ENCODE measurements at regions not wholly inside any gene's neighbourhood (a gene's known extent, or its start where the extent isn't known, plus 50 kb on each side); places are given as distances from the start of the nearest gene placed in this dataset.

- no peak for DNase-seq (ENCODE audit: low read depth)
- no peak for TF ChIP-seq CTCF (IDR thresholded peaks at IDR 0.05; ENCODE audit: insufficient read depth, low read length)
- H3K4me3 ChIP-seq (ENCODE audit: low read depth, low read length) = no peak overlapping the region
Observed at GRCh38 chr16:55207693-55208428, 116.1 kb upstream of the IRX6 start.

- H3K4me3 ChIP-seq (ENCODE audit: low read depth, low read length) = no peak overlapping the region
- no peak for DNase-seq (ENCODE audit: low read depth)
- TF ChIP-seq CTCF (IDR thresholded peaks at IDR 0.05; ENCODE audit: insufficient read depth, low read length) = no peak
Observed at GRCh38 chr16:55209626-55210025, 114.4 kb upstream of the IRX6 start.

- TF ChIP-seq CTCF (IDR thresholded peaks at IDR 0.05; ENCODE audit: insufficient read depth, low read length) = no peak
- no peak overlapping the region for H3K4me3 ChIP-seq (ENCODE audit: low read depth, low read length)
- DNase-seq (ENCODE audit: low read depth) = no peak
Observed at GRCh38 chr16:55212791-55213190, 111.2 kb upstream of the IRX6 start.

GRCh38 chr16:55214412-55214811, 109.6 kb upstream of the IRX6 start:
- DNase-seq (ENCODE audit: low read depth) = no peak
- H3K4me3 ChIP-seq (ENCODE audit: low read depth, low read length) = no peak overlapping the region
- no peak for TF ChIP-seq CTCF (IDR thresholded peaks at IDR 0.05; ENCODE audit: insufficient read depth, low read length)

- H3K4me3 ChIP-seq (ENCODE audit: low read depth, low read length) = no peak overlapping the region
- no peak for TF ChIP-seq CTCF (IDR thresholded peaks at IDR 0.05; ENCODE audit: insufficient read depth, low read length)
- no peak for DNase-seq (ENCODE audit: low read depth)
Observed at GRCh38 chr16:55214974-55215494, 109.0 kb upstream of the IRX6 start.

- TF ChIP-seq CTCF (IDR thresholded peaks at IDR 0.05; ENCODE audit: insufficient read depth, low read length) = no peak
- DNase-seq (ENCODE audit: low read depth) = no peak
- no peak overlapping the region for H3K4me3 ChIP-seq (ENCODE audit: low read depth, low read length)
Observed at GRCh38 chr16:55217392-55217791, 106.6 kb upstream of the IRX6 start.

GRCh38 chr16:55221836-55222235, 102.2 kb upstream of the IRX6 start:
- no peak overlapping the region for H3K4me3 ChIP-seq (ENCODE audit: low read depth, low read length)
- DNase-seq (ENCODE audit: low read depth) = no peak
- no peak for TF ChIP-seq CTCF (IDR thresholded peaks at IDR 0.05; ENCODE audit: insufficient read depth, low read length)

Data from fibroblast of the aortic adventitia (primary cell).